Bronchial epithelial cell (primary cell): ENCODE measurements at regions not wholly inside any gene's neighbourhood (a gene's known extent, or its start where the extent isn't known, plus 50 kb on each side); places are given as distances from the start of the nearest gene placed in this dataset.

ENCODE experiments used
- DNase-seq: peaks from one replicate; pipeline ENCODE4 v3.0.0-alpha.2; 2010; ENCODE audit warnings: low read depth
- FAIRE-seq: peaks from 2 replicates; lab custom pipeline; 2011; peaks lifted over from hg19 to GRCh38; lab: Jason Lieb, UNC
- H3K27me3 ChIP-seq: 2 replicates; pipeline ENCODE4 v1.5.1; 2011; ENCODE audit warnings: low read length; ENCODE audit not compliant: control insufficient read depth, insufficient read depth
- H3K36me3 ChIP-seq: 2 replicates; pipeline ENCODE4 v1.5.1; 2011; ENCODE audit warnings: low read length; ENCODE audit not compliant: control insufficient read depth, insufficient read depth
- H3K4me3 ChIP-seq: 2 replicates; pipeline ENCODE4 v1.5.1; 2011; ENCODE audit warnings: mild to moderate bottlenecking, low read depth, low read length, control low read depth
- CTCF ChIP-seq: IDR thresholded peaks from 2 replicates; pipeline ENCODE4 v1.5.1; 2011; ENCODE audit warnings: mild to moderate bottlenecking, moderate library complexity, low read length, control low read depth, inconsistent platforms; ENCODE audit not compliant: insufficient read depth, severe bottlenecking

GRCh38 chr5:126103868-126104267, 319.3 kb upstream of the GRAMD2B start:
- Histone ChIP-seq H3K4me3 (no peak overlapping the region), H3K36me3 (no peaks in the 10 kb centered on the region), H3K27me3 (no peaks in the 10 kb centered on the region)
- DNase-seq: peak; percentile 44
- no peak for FAIRE-seq
- no peak for TF ChIP-seq CTCF

- Histone ChIP-seq H3K27me3 (no peaks in the 10 kb centered on the region), H3K36me3 (no peaks in the 10 kb centered on the region), H3K4me3 (no peak overlapping the region)
- no peak for TF ChIP-seq CTCF
- FAIRE-seq: no peak
- no peak for DNase-seq
Measured at GRCh38 chr5:126104341-126104740, 318.9 kb upstream of the GRAMD2B start.

- no peak for FAIRE-seq
- DNase-seq: no peak
- no peaks in the 10 kb centered on the region for H3K36me3 ChIP-seq
- H3K4me3 ChIP-seq: no peak overlapping the region
- H3K27me3 ChIP-seq: no peaks in the 10 kb centered on the region
- TF ChIP-seq CTCF: no peak
Measured at GRCh38 chr5:126104951-126105350, 318.3 kb upstream of the GRAMD2B start.

GRCh38 chr5:126106029-126106428, 317.2 kb upstream of the GRAMD2B start:
- no peaks in the 10 kb centered on the region for H3K27me3 ChIP-seq
- no peak for TF ChIP-seq CTCF
- H3K36me3 ChIP-seq: no peaks in the 10 kb centered on the region
- DNase-seq: peak; percentile 91
- no peak overlapping the region for H3K4me3 ChIP-seq
- no peak for FAIRE-seq

GRCh38 chr5:126107381-126107780, 315.8 kb upstream of the GRAMD2B start:
- Histone ChIP-seq H3K27me3 (no peaks in the 10 kb centered on the region), H3K36me3 (no peaks in the 10 kb centered on the region), H3K4me3 (no peak overlapping the region)
- peak; percentile 77 for DNase-seq
- FAIRE-seq: no peak
- no peak for TF ChIP-seq CTCF

- H3K27me3 ChIP-seq: no peaks in the 10 kb centered on the region
- H3K4me3 ChIP-seq: no peak overlapping the region
- DNase-seq (peak; percentile 85), FAIRE-seq (no peak)
- no peak for TF ChIP-seq CTCF
- H3K36me3 ChIP-seq: no peaks in the 10 kb centered on the region
Measured at GRCh38 chr5:126108470-126108869, 314.7 kb upstream of the GRAMD2B start.
